Type B pancreatic cell (in vitro differentiated cells): ENCODE measurements at regions not wholly inside any gene's neighbourhood (a gene's known extent, or its start where the extent isn't known, plus 50 kb on each side); places are given as distances from the start of the nearest gene placed in this dataset.

ENCODE experiments used
- DNase-seq: peaks from one replicate; pipeline ENCODE4 v3.0.0; 2021; ENCODE audit warnings: mixed read lengths; ENCODE audit not compliant: unreplicated experiment; ENCODE audit errors: extremely low spot score
- H3K27ac Mint-ChIP-seq: 2 replicates; pipeline ENCODE4 v1.8.0; 2021; ENCODE audit warnings: mild to moderate bottlenecking, mixed read lengths
- H3K27me3 Mint-ChIP-seq: 2 replicates; pipeline ENCODE4 v1.8.0; 2021; ENCODE audit warnings: mixed read lengths
- H3K36me3 Mint-ChIP-seq: 2 replicates; pipeline ENCODE4 v1.8.0; 2021; ENCODE audit warnings: mixed read lengths
- H3K4me1 Mint-ChIP-seq: one replicate; pipeline ENCODE4 v1.8.0; 2021; ENCODE audit warnings: mixed read lengths; ENCODE audit not compliant: unreplicated experiment
- H3K4me3 Mint-ChIP-seq: 2 replicates; pipeline ENCODE4 v1.8.0; 2021; ENCODE audit warnings: mild to moderate bottlenecking, mixed read lengths
- H3K9me3 Mint-ChIP-seq: 2 replicates; pipeline ENCODE4 v1.8.0; 2021; ENCODE audit warnings: mixed read lengths
- CTCF ChIP-seq: fragments of 200-600 bp; sonication (generic); conservative IDR thresholded peaks from 2 replicates; pipeline ENCODE4 v1.5.0; 2021; ENCODE audit warnings: antibody characterized with exemption, mild to moderate bottlenecking

GRCh38 chr12:115519359-115519758 is 758.1 kb downstream of the MED13L start:
- DNase-seq = no peak
- no peaks in the 10 kb centered on the region for H3K36me3 Mint-ChIP-seq
- H3K4me3 Mint-ChIP-seq = no peak overlapping the region
- H3K4me1 Mint-ChIP-seq = peaks cover 22% of the 10 kb centered on the region
- no peak for TF ChIP-seq CTCF
- no peaks in the 10 kb centered on the region for H3K27me3 Mint-ChIP-seq
- peaks cover 13% of the 10 kb centered on the region for H3K9me3 Mint-ChIP-seq
- no peak overlapping the region for H3K27ac Mint-ChIP-seq

- Mint-ChIP-seq H3K36me3 (no peaks in the 10 kb centered on the region), H3K4me1 (peaks cover 23% of the 10 kb centered on the region), H3K27me3 (no peaks in the 10 kb centered on the region), H3K4me3 (no peak overlapping the region), H3K9me3 (peaks cover 26% of the 10 kb centered on the region), H3K27ac (no peak overlapping the region)
- no peak for TF ChIP-seq CTCF
- no peak for DNase-seq
Observed at GRCh38 chr12:115517913-115518312, 759.6 kb downstream of the MED13L start.

GRCh38 chr12:115511986-115512711 is 765.3 kb downstream of the MED13L start:
- H3K36me3 Mint-ChIP-seq = peaks cover 4% of the 10 kb centered on the region
- DNase-seq = no peak
- H3K27me3 Mint-ChIP-seq = no peaks in the 10 kb centered on the region
- peaks cover 29% of the 10 kb centered on the region for H3K9me3 Mint-ChIP-seq
- no peak for TF ChIP-seq CTCF
- H3K4me3 Mint-ChIP-seq = peak overlapping the region; percentile 20
- no peak overlapping the region for H3K27ac Mint-ChIP-seq
- peaks cover 30% of the 10 kb centered on the region for H3K4me1 Mint-ChIP-seq

GRCh38 chr12:115511305-115511704 is 766.2 kb downstream of the MED13L start:
- Mint-ChIP-seq H3K27ac (no peak overlapping the region), H3K4me1 (peaks cover 39% of the 10 kb centered on the region), H3K9me3 (peaks cover 36% of the 10 kb centered on the region), H3K4me3 (no peak overlapping the region), H3K27me3 (no peaks in the 10 kb centered on the region), H3K36me3 (peaks cover 4% of the 10 kb centered on the region)
- DNase-seq = no peak
- no peak for TF ChIP-seq CTCF

GRCh38 chr12:115508990-115509389 is 768.5 kb downstream of the MED13L start:
- DNase-seq = no peak

More at GRCh38 chr12:115508990-115509389, 768.5 kb downstream of the MED13L start:
- Mint-ChIP-seq H3K9me3 (peaks cover 20% of the 10 kb centered on the region), H3K4me1 (peaks cover 52% of the 10 kb centered on the region), H3K27ac (no peak overlapping the region), H3K4me3 (no peak overlapping the region), H3K27me3 (no peaks in the 10 kb centered on the region), H3K36me3 (peaks cover 4% of the 10 kb centered on the region)
- no peak for TF ChIP-seq CTCF
